Neural progenitor cell (in vitro differentiated cells): ENCODE measurements at regions not wholly inside any gene's neighbourhood (a gene's known extent, or its start where the extent isn't known, plus 50 kb on each side); places are given as distances from the start of the nearest gene placed in this dataset.

Source experiments
- EZH2 ChIP-seq: fragments of 200-600 bp; sonication (generic); IDR thresholded peaks from 2 replicates; pipeline ENCODE4 v1.6.1; 2017; ENCODE audit warnings: antibody characterized with exemption, mild to moderate bottlenecking, moderate library complexity
- EZH2phosphoT487 ChIP-seq: fragments of 200-600 bp; sonication (generic); IDR thresholded peaks from 2 replicates; pipeline ENCODE4 v1.6.1; 2017; ENCODE audit warnings: antibody characterized with exemption
- TF ChIP-seq, protein P1 (sequence below): fragments of 200-600 bp; sonication (generic); IDR thresholded peaks from 2 replicates; pipeline ENCODE4 v1.5.1; 2017; ENCODE audit warnings: antibody characterized with exemption, mild to moderate bottlenecking

DNA sequence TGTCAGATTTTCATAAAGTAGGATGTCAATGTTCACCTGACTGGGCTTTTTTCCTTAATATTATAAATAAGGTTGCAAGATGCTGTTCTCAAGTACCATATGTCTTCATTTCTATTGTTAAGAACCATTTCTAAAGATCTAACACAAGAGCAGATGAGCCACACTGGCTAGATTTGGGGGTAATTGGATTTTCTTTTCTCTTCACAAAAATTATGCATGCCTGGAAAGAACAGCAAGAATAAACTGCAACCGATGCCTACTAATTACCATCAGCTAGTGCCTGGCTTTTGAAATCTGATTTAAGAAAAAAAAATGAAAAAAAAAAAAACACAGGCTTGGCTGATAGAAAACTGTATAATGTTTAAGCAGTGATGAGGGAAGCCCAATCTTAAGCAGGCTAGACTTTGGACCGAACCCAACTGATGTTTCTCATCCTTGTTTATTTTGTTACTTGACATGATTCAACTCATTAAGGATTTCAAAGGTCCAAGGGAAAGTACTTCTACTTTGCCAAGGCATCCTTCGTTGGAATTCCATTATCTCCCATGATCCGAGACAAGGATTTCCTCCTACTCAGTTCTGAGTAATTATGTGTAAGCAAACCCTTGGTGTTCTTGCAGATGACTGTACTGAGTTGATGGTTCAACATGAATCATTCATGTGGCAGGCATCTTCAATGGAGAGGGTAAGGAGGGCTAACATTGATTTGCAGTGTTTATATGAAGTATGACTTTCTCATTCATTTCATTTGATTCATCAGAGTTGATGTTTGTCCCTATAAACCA, 300.5 kb downstream of the SPRY2 start:
- TF ChIP-seq, protein P1, sequence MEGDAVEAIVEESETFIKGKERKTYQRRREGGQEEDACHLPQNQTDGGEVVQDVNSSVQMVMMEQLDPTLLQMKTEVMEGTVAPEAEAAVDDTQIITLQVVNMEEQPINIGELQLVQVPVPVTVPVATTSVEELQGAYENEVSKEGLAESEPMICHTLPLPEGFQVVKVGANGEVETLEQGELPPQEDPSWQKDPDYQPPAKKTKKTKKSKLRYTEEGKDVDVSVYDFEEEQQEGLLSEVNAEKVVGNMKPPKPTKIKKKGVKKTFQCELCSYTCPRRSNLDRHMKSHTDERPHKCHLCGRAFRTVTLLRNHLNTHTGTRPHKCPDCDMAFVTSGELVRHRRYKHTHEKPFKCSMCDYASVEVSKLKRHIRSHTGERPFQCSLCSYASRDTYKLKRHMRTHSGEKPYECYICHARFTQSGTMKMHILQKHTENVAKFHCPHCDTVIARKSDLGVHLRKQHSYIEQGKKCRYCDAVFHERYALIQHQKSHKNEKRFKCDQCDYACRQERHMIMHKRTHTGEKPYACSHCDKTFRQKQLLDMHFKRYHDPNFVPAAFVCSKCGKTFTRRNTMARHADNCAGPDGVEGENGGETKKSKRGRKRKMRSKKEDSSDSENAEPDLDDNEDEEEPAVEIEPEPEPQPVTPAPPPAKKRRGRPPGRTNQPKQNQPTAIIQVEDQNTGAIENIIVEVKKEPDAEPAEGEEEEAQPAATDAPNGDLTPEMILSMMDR, result no peak
- TF ChIP-seq EZH2 (no peak), EZH2phosphoT487 (no peak)
